Transverse colon (tissue), 4 donors: ENCODE measurements at regions not wholly inside any gene's neighbourhood (a gene's known extent, or its start where the extent isn't known, plus 50 kb on each side); places are given as distances from the start of the nearest gene placed in this dataset.
A peak's percentile ranks its signal among the peaks of the same experiment; 100 is the strongest.
"Not testable (repeated sequence)": the region's sequence is repeated elsewhere in the genome, so short reads cannot be mapped to it uniquely, and the experiment has no call there.

Experiments
- DNase-seq: peaks from one replicate; pipeline ENCODE4 v3.0.0-alpha.2; 2019
- H3K27ac ChIP-seq, 4 donors: fragments of 200-600 bp; sonication (generic); 2 replicates each; pipeline ENCODE4 v1.5.1; 2016 to 2018; ENCODE audit warnings: inconsistent platforms in 4 of 4
- H3K27me3 ChIP-seq: fragments of 200-600 bp; sonication (generic); 2 replicates; pipeline ENCODE4 v1.5.1; 2017; ENCODE audit warnings: inconsistent platforms
- H3K36me3 ChIP-seq, 4 donors: fragments of 200-600 bp; sonication (generic); 2 replicates each; pipeline ENCODE4 v1.5.1; 2017 to 2019; ENCODE audit warnings: inconsistent platforms in 4 of 4
- H3K4me1 ChIP-seq, 4 donors: fragments of 200-600 bp; sonication (generic); 2 replicates each; pipeline ENCODE4 v1.5.1; 2017 to 2020; ENCODE audit warnings: inconsistent platforms in 4 of 4
- H3K4me3 ChIP-seq, 4 donors: fragments of 200-600 bp; sonication (generic); 1 replicate in 1 of 4; 2 replicates in 3 of 4; pipeline versions ENCODE4 v1.5.1 to v1.6.1; 2017 to 2019; ENCODE audit warnings: inconsistent platforms in 4 of 4
- H3K9me3 ChIP-seq, 2 donors: fragments of 200-600 bp; sonication (generic); 2 replicates each; pipeline ENCODE4 v1.5.1; 2017 to 2019; ENCODE audit warnings: inconsistent platforms in 2 of 2
- EP300 ChIP-seq: sonication (generic); formaldehyde crosslinking; IDR thresholded peaks from one replicate; pipeline ENCODE4 v1.6.1; 2017; ENCODE audit warnings: antibody characterized with exemption, low read depth
- POLR2A ChIP-seq: fragments of 450-650 bp; IDR thresholded peaks from one replicate; pipeline ENCODE4 v1.6.1; 2016; ENCODE audit warnings: antibody characterized with exemption, mild to moderate bottlenecking, moderate library complexity
- POLR2AphosphoS5 ChIP-seq, 3 donors: sonication (generic); formaldehyde crosslinking; IDR thresholded peaks; one replicate each; pipeline ENCODE4 v1.6.1; 2016; ENCODE audit warnings: antibody characterized with exemption in 3 of 3
- WGBS, 2 donors: methylation state at CpG; one replicate each; pipeline ENCODE4 v1.1.5; 2018; ENCODE audit warnings: low coverage in 1 of 2; 5-methylcytosine and 5-hydroxymethylcytosine counted together
- in situ Hi-C, 4 donors: fragments of 200-750 bp; cut with MboI; loops; one replicate each; pipeline versions ENCODE4 v1.15.0 to v1.15.1; 2017; ENCODE audit warnings: low sequenced_read_pairs in 3 of 4, low pct_ligation_motif_present in 1 of 4, low pct_unique_long_range_greater_than_20kb in 1 of 4
- intact Hi-C: fragments of 100-400 bp; cut with DNase I; formaldehyde crosslinking; loops from one replicate; pipeline ENCODE4 v1.15.1; 2023; ENCODE audit warnings: low total_unique reads
- TF ChIP-seq, protein P1 (sequence below), 5 experiments: fragments of 200-600 bp in 3 of 5; fragments of 450-650 bp in 2 of 5; sonication (generic) in 3 of 5; IDR thresholded peaks; 1 replicate in 2 of 5; 2 replicates in 3 of 5; pipeline ENCODE4 v1.5.1; 2016 to 2017; ENCODE audit warnings: antibody characterized with exemption in 5 of 5, inconsistent platforms in 3 of 5, mild to moderate bottlenecking in 2 of 5, moderate library complexity in 1 of 5

DNA sequence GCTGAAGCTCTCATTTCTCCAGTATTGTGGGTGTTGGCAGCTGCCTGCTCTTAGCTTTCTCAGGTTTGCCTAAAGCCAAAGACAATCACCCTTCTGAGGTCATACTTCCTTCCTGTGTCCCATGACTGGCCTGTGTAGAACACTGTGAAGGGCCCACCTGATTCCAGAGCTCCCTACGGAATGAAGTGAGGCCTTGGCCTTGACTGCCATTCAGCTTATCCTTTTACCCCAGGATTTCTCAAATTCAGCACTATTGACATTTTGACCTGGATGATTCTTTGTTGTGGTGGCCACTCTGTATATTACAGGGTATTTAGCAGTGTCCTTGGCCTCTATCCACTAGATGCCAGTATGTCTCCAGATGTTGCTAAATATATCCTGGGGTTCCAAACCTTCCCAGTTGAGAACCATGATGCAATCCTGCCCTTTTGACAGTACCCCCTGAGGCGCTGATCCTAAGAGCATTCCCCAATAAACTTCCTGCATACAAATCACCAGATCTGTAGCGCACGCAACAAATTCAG is 112.3 kb upstream of the KRR1 start:
- no peak overlapping the region for H3K4me3 ChIP-seq
- no peak for DNase-seq
- H3K27ac ChIP-seq = no peak overlapping the region
- H3K36me3 ChIP-seq = no peaks in the 10 kb centered on the region
- no peaks in the 10 kb centered on the region for H3K4me1 ChIP-seq
- no peak for TF ChIP-seq POLR2A
- TF ChIP-seq EP300 = no peak
- TF ChIP-seq, protein P1, sequence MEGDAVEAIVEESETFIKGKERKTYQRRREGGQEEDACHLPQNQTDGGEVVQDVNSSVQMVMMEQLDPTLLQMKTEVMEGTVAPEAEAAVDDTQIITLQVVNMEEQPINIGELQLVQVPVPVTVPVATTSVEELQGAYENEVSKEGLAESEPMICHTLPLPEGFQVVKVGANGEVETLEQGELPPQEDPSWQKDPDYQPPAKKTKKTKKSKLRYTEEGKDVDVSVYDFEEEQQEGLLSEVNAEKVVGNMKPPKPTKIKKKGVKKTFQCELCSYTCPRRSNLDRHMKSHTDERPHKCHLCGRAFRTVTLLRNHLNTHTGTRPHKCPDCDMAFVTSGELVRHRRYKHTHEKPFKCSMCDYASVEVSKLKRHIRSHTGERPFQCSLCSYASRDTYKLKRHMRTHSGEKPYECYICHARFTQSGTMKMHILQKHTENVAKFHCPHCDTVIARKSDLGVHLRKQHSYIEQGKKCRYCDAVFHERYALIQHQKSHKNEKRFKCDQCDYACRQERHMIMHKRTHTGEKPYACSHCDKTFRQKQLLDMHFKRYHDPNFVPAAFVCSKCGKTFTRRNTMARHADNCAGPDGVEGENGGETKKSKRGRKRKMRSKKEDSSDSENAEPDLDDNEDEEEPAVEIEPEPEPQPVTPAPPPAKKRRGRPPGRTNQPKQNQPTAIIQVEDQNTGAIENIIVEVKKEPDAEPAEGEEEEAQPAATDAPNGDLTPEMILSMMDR (IDR thresholded peaks at IDR 0.05) = peak in 2 of 5 experiments; percentile 4 to 9
- no peaks in the 10 kb centered on the region for H3K9me3 ChIP-seq
- H3K27me3 ChIP-seq = no peaks in the 10 kb centered on the region
- in situ Hi-C loops = no loop called here
- intact Hi-C loops = no loop called here
- 54 to 80% methylated on average over 3 to 4 of the region's 4 CpGs for WGBS, 2 donors

DNA sequence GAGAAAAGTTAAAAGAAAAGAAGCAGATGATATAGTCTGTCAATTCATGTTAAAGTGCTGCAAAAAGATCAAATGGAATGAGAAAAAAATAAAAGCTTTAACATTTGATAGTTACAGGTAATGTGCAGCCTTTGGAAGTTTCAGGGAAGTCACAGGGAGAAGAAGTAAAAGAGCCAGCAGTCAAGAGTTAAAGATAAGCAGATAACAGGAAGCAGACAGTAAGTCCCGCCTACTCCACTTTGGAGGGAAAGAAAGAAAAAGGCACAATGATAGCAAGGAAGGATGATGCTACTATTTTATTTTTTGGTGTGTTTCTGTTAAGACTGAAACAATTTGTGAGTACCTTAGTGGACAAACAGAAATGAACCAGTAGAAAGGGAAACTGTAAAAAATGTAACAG is 111.1 kb upstream of the KRR1 start:
- Histone ChIP-seq H3K4me1 (no peaks in the 10 kb centered on the region), H3K27me3 (no peaks in the 10 kb centered on the region), H3K36me3 (no peaks in the 10 kb centered on the region), H3K27ac (no peak overlapping the region), H3K9me3 (no peaks in the 10 kb centered on the region), H3K4me3 (no peak overlapping the region)
- TF ChIP-seq POLR2A = no peak
- no peak for TF ChIP-seq EP300
- TF ChIP-seq, protein P1 (IDR thresholded peaks at IDR 0.05) = no peak
- no peak for TF ChIP-seq POLR2AphosphoS5 (IDR thresholded peaks at IDR 0.05)
- intact Hi-C loops = no loop called here
- 82 to 93% methylated on average over 1 of the region's 1 CpG for WGBS, 2 donors
- DNase-seq = no peak
- in situ Hi-C loops = no loop called here

DNA sequence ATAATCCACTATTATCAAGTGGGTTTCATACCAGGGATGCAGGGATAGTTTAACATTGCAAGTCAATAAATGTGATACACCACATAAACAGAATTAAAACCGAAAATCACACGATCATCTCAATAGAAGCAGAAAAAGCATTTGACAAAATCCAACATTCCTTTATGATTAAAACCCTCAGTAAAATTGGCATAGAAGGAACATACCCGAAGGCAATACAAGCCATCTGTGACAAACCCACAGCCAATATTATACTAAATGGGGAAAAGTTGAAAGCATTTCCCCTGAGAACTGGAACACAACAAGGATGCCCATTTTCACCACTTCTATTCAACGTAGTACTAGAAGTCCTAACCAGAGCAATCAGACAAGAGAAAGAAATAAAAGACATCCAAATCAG is 103.0 kb upstream of the KRR1 start:
- 82 to 92% methylated on average over 3 to 4 of the region's 4 CpGs for WGBS, 2 donors
- intact Hi-C loops, H3K27me3 ChIP-seq, H3K27ac ChIP-seq, H3K4me3 ChIP-seq, H3K4me1 ChIP-seq, H3K9me3 ChIP-seq, in situ Hi-C loops, DNase-seq, H3K36me3 ChIP-seq: not testable (repeated sequence)

DNA sequence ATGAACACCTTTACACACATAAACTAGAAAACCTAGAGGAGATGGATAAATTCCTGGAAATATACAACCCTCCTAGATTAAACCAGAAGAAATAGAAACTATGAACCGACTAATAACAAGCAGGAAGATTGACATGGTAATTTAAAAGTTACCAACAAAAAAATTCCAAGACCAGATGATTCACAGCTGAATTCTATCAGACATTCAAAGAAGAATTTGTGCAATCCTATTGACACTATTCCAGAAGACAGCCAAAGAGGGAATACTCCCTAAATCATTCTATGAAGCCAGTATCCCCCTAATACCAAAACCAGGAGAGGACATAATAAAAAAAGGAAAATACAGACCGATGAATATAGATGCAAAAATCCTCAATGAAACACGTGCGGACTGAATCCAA is 102.6 kb upstream of the KRR1 start:
- 76 to 78% methylated on average over 4 of the region's 4 CpGs for WGBS, 2 donors
- Histone ChIP-seq H3K4me3 (no peak overlapping the region), H3K9me3 (no peaks in the 10 kb centered on the region), H3K4me1 (no peaks in the 10 kb centered on the region), H3K36me3 (no peaks in the 10 kb centered on the region), H3K27ac (no peak overlapping the region), H3K27me3 (no peaks in the 10 kb centered on the region)
- in situ Hi-C loops = no loop called here
- intact Hi-C loops = no loop called here
- no peak for DNase-seq
- TF ChIP-seq EP300 = no peak
- TF ChIP-seq, protein P1 (IDR thresholded peaks at IDR 0.05) = no peak
- no peak for TF ChIP-seq POLR2A
- no peak for TF ChIP-seq POLR2AphosphoS5 (IDR thresholded peaks at IDR 0.05)

DNA sequence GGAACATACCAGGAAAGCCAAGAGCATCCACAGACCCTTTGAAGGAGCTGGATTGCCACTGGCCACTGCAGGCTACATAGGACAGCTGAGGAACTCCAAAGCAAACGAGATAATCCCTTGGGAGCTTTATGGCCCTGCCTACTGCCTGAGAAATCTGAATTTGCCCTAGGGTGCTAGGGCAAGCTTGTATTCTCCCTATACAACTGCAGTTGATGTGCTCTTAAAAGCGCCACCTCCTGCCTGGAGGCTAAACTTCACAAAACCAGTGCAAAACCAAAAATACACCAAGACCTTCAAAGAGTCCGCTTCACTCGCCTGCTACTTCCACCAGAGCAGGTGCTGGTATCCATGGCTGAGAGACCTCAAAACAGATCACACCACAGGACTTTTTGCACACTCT is 99.6 kb upstream of the KRR1 start:
- Histone ChIP-seq H3K4me3 (no peak overlapping the region), H3K27me3 (no peaks in the 10 kb centered on the region), H3K27ac (no peak overlapping the region), H3K4me1 (no peaks in the 10 kb centered on the region), H3K36me3 (no peaks in the 10 kb centered on the region), H3K9me3 (no peaks in the 10 kb centered on the region)
- WGBS, 2 donors = 89% methylated on average over 4 of the region's 4 CpGs; no CpG with 5 or more reads in 1 of the 2 donors
- intact Hi-C loops (no loop called here), in situ Hi-C loops (no loop called here)
- TF ChIP-seq, protein P1 (IDR thresholded peaks at IDR 0.05) = no peak
- TF ChIP-seq EP300 (no peak), POLR2AphosphoS5 (IDR thresholded peaks at IDR 0.05) (no peak), POLR2A (no peak)
- no peak for DNase-seq
